HG03095 (cell line): ENCODE measurements at regions not wholly inside any gene's neighbourhood (a gene's known extent, or its start where the extent isn't known, plus 50 kb on each side); places are given as distances from the start of the nearest gene placed in this dataset.
"Not testable (repeated sequence)": the region's sequence is repeated elsewhere in the genome, so short reads cannot be mapped to it uniquely, and the experiment has no call there.

Experiments used
- ATAC-seq: cut with Tn5 transposase; IDR thresholded peaks from one replicate; pipeline ENCODE4 v1.9.1; 2021; ENCODE audit warnings: moderate library complexity; ENCODE audit not compliant: unreplicated experiment

GRCh38 chr2:14952400-14952963, 320.0 kb downstream of the LRATD1 start:
- ATAC-seq, result no peak

GRCh38 chr2:14960686-14961324, 328.3 kb downstream of the LRATD1 start:
- no peak for ATAC-seq

GRCh38 chr2:14967729-14968128, 335.2 kb downstream of the LRATD1 start:
- no peak for ATAC-seq

- ATAC-seq, result no peak
Observed at GRCh38 chr2:14975381-14975780, 342.9 kb downstream of the LRATD1 start.

- ATAC-seq, result no peak
Observed at GRCh38 chr2:14977021-14977420, 344.5 kb downstream of the LRATD1 start.

GRCh38 chr2:14978845-14979244, 346.3 kb downstream of the LRATD1 start:
- ATAC-seq, result no peak

- no peak for ATAC-seq
Observed at GRCh38 chr2:14982790-14983189, 350.3 kb downstream of the LRATD1 start.

GRCh38 chr2:14988600-14988999, 356.1 kb downstream of the LRATD1 start:
- ATAC-seq, result no peak

GRCh38 chr2:14991723-14992122, 359.2 kb downstream of the LRATD1 start:
- ATAC-seq, result no peak

GRCh38 chr2:14994721-14995120, 362.2 kb downstream of the LRATD1 start:
- ATAC-seq, result no peak

GRCh38 chr2:14996351-14997014, 364.0 kb downstream of the LRATD1 start:
- no peak for ATAC-seq

GRCh38 chr2:14998546-14998945, 366.0 kb downstream of the LRATD1 start:
- no peak for ATAC-seq

GRCh38 chr2:14999114-14999661, 366.7 kb downstream of the LRATD1 start:
- ATAC-seq, result no peak

- not testable (repeated sequence) for ATAC-seq
Observed at GRCh38 chr2:15002519-15002918, 370.0 kb downstream of the LRATD1 start.

GRCh38 chr2:15006667-15007066, 374.1 kb downstream of the LRATD1 start:
- ATAC-seq, result peak; percentile 88

GRCh38 chr2:15009681-15010080, 377.2 kb downstream of the LRATD1 start:
- ATAC-seq, result no peak

GRCh38 chr2:15010346-15010745, 377.8 kb downstream of the LRATD1 start:
- ATAC-seq, result no peak

GRCh38 chr2:15018814-15019213, 386.3 kb downstream of the LRATD1 start:
- no peak for ATAC-seq

- ATAC-seq, result no peak
Observed at GRCh38 chr2:15023221-15023620, 390.7 kb downstream of the LRATD1 start.

- no peak for ATAC-seq
Observed at GRCh38 chr2:15028406-15028805, 395.9 kb downstream of the LRATD1 start.

- ATAC-seq, result peak; percentile 98
Observed at GRCh38 chr2:15031745-15032240, 399.3 kb downstream of the LRATD1 start.

- ATAC-seq, result no peak
Observed at GRCh38 chr2:15034246-15034645, 401.7 kb downstream of the LRATD1 start.
